ENCODE measurements at regions not wholly inside any gene's neighbourhood (a gene's known extent, or its start where the extent isn't known, plus 50 kb on each side); places are given as distances from the start of the nearest gene placed in this dataset.
A peak's percentile ranks its signal among the peaks of the same experiment; 100 is the strongest.

GRCh38 chr13:44879452-44880058 is 109.7 kb downstream of the NUFIP1 start:
- ChIA-PET POLR2A (no interaction called here), CTCF (no interaction called here)
- in situ Hi-C loops (cut with HindIII; ENCODE audit: low pct_unique_long_range_greater_than_20kb, low sequenced_read_pairs) = no loop called here
- no TSS peak for BruUV-seq (replicated peaks)
- Histone ChIP-seq H3K9me3 (ENCODE audit: control insufficient read depth, insufficient read depth, low read depth, low read length) (no peaks in the 10 kb centered on the region), H3K4me3 (ENCODE audit: low read depth in 2 of 2, low read length in 2 of 2) (no peak overlapping the region), H3K27ac (ENCODE audit: low read length) (no peak overlapping the region), H3K27me3 (ENCODE audit: control insufficient read depth, insufficient read depth, low read length) (no peaks in the 10 kb centered on the region), H3K36me3 (ENCODE audit: control insufficient read depth, insufficient read depth, low read length) (no peaks in the 10 kb centered on the region), H3K4me1 (ENCODE audit: control insufficient read depth, insufficient read depth, low read length) (no peaks in the 10 kb centered on the region)
- intact Hi-C loops (cut with micrococcal nuclease; ENCODE audit: unreplicated experiment) = no loop called here
- TF ChIP-seq CTCF (IDR thresholded peaks at IDR 0.05) (peak; percentile 57), REST (IDR thresholded peaks at IDR 0.05; ENCODE audit: insufficient read depth in 1 of 2, low read depth in 2 of 2, low read length in 1 of 2) (no peak), POLR2AphosphoS5 (IDR thresholded peaks at IDR 0.05; ENCODE audit: low read depth, low read length) (no peak), TCF7L2 (IDR thresholded peaks at IDR 0.05; ENCODE audit: low read depth, low read length) (no peak), SIN3A (IDR thresholded peaks at IDR 0.05; ENCODE audit: borderline replicate concordance, insufficient read depth, low read depth, low read length) (no peak)
- DNase-seq (ENCODE audit: low read depth, low spot score) (peak; percentile 22), ATAC-seq (peak; percentile 48; the same call in 1 of the 2 replicates)

- TF ChIP-seq TCF7L2 (IDR thresholded peaks at IDR 0.05; ENCODE audit: low read depth, low read length) (no peak), POLR2AphosphoS5 (IDR thresholded peaks at IDR 0.05; ENCODE audit: low read depth, low read length) (no peak), CTCF (IDR thresholded peaks at IDR 0.05) (no peak; the same call in 1 of the 2 replicates), SIN3A (IDR thresholded peaks at IDR 0.05; ENCODE audit: borderline replicate concordance, insufficient read depth, low read depth, low read length) (no peak), REST (IDR thresholded peaks at IDR 0.05; ENCODE audit: insufficient read depth in 1 of 2, low read depth in 2 of 2, low read length in 1 of 2) (no peak)
- H3K4me3 ChIP-seq (ENCODE audit: low read depth in 2 of 2, low read length in 2 of 2) = no peak overlapping the region
- CTCF ChIA-PET = no interaction called here
- no peak for DNase-seq (ENCODE audit: low read depth, low spot score)
- H3K27me3 ChIP-seq (ENCODE audit: control insufficient read depth, insufficient read depth, low read length) = no peaks in the 10 kb centered on the region
- intact Hi-C loops (cut with micrococcal nuclease; ENCODE audit: unreplicated experiment) = no loop called here
- in situ Hi-C loops (cut with HindIII; ENCODE audit: low pct_unique_long_range_greater_than_20kb, low sequenced_read_pairs) = no loop called here
- H3K36me3 ChIP-seq (ENCODE audit: control insufficient read depth, insufficient read depth, low read length) = no peaks in the 10 kb centered on the region
- no TSS peak for BruUV-seq (replicated peaks)
- H3K27ac ChIP-seq (ENCODE audit: low read length) = no peak overlapping the region
- H3K4me1 ChIP-seq (ENCODE audit: control insufficient read depth, insufficient read depth, low read length) = no peaks in the 10 kb centered on the region
- POLR2A ChIA-PET = no interaction called here
- ATAC-seq = no peak
- H3K9me3 ChIP-seq (ENCODE audit: control insufficient read depth, insufficient read depth, low read depth, low read length) = no peaks in the 10 kb centered on the region
Observed at GRCh38 chr13:44876782-44877324, 112.4 kb downstream of the NUFIP1 start.
